GM12878 (cell line): ENCODE measurements at regions not wholly inside any gene's neighbourhood (a gene's known extent, or its start where the extent isn't known, plus 50 kb on each side); places are given as distances from the start of the nearest gene placed in this dataset.

Source experiments
- BCL11A ChIP-seq: IDR thresholded peaks from 2 replicates; pipeline ENCODE4 v1.6.1; 2011; ENCODE audit warnings: low read depth, low read length
- CREB1 ChIP-seq: IDR thresholded peaks from 2 replicates; pipeline ENCODE4 v1.6.1; 2012; ENCODE audit warnings: low read depth, mild to moderate bottlenecking, inconsistent platforms
- TF ChIP-seq, protein P1 (sequence below): fragments of 450-650 bp; IDR thresholded peaks from 2 replicates; pipeline ENCODE4 v1.6.1; 2016; ENCODE audit warnings: mild to moderate bottlenecking

DNA sequence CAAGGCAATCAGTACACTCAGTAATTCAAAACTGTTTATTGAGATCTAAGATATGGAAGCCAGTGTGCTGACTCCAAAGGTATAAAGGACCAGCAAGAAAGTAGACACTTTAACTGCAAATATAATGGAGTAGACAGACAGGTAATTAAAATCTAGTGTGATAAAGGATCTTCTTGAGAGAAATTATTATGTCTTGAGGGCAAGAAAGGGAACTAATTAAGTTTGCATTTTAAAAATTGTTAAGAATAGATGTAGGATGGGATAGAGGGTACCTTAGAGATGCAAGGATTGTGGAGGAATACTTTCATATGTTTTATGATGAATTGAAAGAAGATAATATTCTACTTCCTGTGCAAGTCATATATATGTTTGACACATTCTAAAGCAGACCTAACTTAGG, 825.3 kb downstream of the LTN1 start:
- TF ChIP-seq CREB1 (no peak), BCL11A (no peak)
- TF ChIP-seq, protein P1, sequence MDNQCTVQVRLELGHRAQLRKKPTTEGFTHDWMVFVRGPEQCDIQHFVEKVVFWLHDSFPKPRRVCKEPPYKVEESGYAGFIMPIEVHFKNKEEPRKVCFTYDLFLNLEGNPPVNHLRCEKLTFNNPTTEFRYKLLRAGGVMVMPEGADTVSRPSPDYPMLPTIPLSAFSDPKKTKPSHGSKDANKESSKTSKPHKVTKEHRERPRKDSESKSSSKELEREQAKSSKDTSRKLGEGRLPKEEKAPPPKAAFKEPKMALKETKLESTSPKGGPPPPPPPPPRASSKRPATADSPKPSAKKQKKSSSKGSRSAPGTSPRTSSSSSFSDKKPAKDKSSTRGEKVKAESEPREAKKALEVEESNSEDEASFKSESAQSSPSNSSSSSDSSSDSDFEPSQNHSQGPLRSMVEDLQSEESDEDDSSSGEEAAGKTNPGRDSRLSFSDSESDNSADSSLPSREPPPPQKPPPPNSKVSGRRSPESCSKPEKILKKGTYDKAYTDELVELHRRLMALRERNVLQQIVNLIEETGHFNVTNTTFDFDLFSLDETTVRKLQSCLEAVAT: no peak
